CD4-positive, alpha-beta T cell treated with Interleukin-17A for 1 hour (primary cell): ENCODE measurements at regions not wholly inside any gene's neighbourhood (a gene's known extent, or its start where the extent isn't known, plus 50 kb on each side); places are given as distances from the start of the nearest gene placed in this dataset.

Source experiments
- DNase-seq: peaks from one replicate; pipeline ENCODE4 v3.0.0-alpha.2; 2020

- DNase-seq, result no peak
Measured at GRCh38 chr21:16074950-16075489, 345.2 kb downstream of the USP25 start.

GRCh38 chr21:16075649-16076282 lies 346.0 kb downstream of the USP25 start:
- no peak for DNase-seq

- DNase-seq, result no peak
Measured at GRCh38 chr21:16076465-16076864, 346.7 kb downstream of the USP25 start.

- DNase-seq, result no peak
Measured at GRCh38 chr21:16078382-16078781, 348.6 kb downstream of the USP25 start.

- DNase-seq, result no peak
Measured at GRCh38 chr21:16079830-16080229, 350.0 kb downstream of the USP25 start.

- no peak for DNase-seq
Measured at GRCh38 chr21:16081304-16081703, 351.5 kb downstream of the USP25 start.

GRCh38 chr21:16082038-16082816 lies 352.4 kb downstream of the USP25 start:
- peak; percentile 1 for DNase-seq

GRCh38 chr21:16084776-16085364 lies 355.1 kb downstream of the USP25 start:
- DNase-seq, result no peak

- DNase-seq, result no peak
Measured at GRCh38 chr21:16085421-16085820, 355.6 kb downstream of the USP25 start.

- no peak for DNase-seq
Measured at GRCh38 chr21:16086121-16086520, 356.3 kb downstream of the USP25 start.

GRCh38 chr21:16086936-16087335 lies 357.2 kb downstream of the USP25 start:
- DNase-seq, result no peak

- DNase-seq, result no peak
Measured at GRCh38 chr21:16087523-16087922, 357.7 kb downstream of the USP25 start.

GRCh38 chr21:16088056-16088455 lies 358.3 kb downstream of the USP25 start:
- no peak for DNase-seq

GRCh38 chr21:16095005-16095404 lies 365.2 kb downstream of the USP25 start:
- no peak for DNase-seq

GRCh38 chr21:16096988-16097387 lies 367.2 kb downstream of the USP25 start:
- no peak for DNase-seq

GRCh38 chr21:16102113-16102512 lies 372.3 kb downstream of the USP25 start:
- DNase-seq, result no peak

GRCh38 chr21:16108561-16109075 lies 378.8 kb downstream of the USP25 start:
- DNase-seq, result no peak

GRCh38 chr21:16113052-16113715 lies 383.4 kb downstream of the USP25 start:
- DNase-seq, result no peak

- DNase-seq, result no peak
Measured at GRCh38 chr21:16115461-16115860, 385.7 kb downstream of the USP25 start.

- no peak for DNase-seq
Measured at GRCh38 chr21:16116069-16116468, 386.3 kb downstream of the USP25 start.

GRCh38 chr21:16116798-16117197 lies 387.0 kb downstream of the USP25 start:
- no peak for DNase-seq

- DNase-seq, result no peak
Measured at GRCh38 chr21:16117331-16117730, 387.5 kb downstream of the USP25 start.
